Retinal pigment epithelial cell (primary cell): ENCODE measurements at regions not wholly inside any gene's neighbourhood (a gene's known extent, or its start where the extent isn't known, plus 50 kb on each side); places are given as distances from the start of the nearest gene placed in this dataset.

Source experiments
- DNase-seq: peaks from one replicate; pipeline ENCODE4 v3.0.0-alpha.2; 2010; ENCODE audit warnings: low read depth
- H3K4me3 ChIP-seq: 2 replicates; pipeline ENCODE4 v1.5.1; 2011; ENCODE audit warnings: mild to moderate bottlenecking, low read length, control low read depth, moderate library complexity
- TF ChIP-seq, protein P1 (sequence below): conservative IDR thresholded peaks from 2 replicates; pipeline ENCODE4 v1.5.1; 2011; ENCODE audit warnings: low read depth, low read length, control low read depth, inconsistent platforms

DNA sequence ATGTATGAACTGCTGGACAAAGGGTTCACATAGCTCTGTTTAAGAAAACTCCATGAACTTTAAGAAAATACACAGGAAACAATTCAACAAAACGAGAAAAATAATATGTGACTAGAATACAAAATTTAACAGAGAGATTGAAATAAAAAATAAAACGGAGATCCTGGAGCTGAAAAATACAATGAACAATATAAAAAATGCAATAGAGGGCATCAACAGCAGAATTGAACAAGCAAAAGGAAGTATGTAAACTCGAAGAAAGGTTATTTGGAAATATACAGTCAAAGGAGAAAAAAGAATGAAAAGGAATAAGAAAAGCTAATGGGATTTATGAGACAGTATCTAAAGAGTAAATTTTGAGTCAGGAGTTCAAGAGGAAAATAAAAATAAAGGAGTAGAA, 163.0 kb upstream of the DACH1 start:
- TF ChIP-seq, protein P1, sequence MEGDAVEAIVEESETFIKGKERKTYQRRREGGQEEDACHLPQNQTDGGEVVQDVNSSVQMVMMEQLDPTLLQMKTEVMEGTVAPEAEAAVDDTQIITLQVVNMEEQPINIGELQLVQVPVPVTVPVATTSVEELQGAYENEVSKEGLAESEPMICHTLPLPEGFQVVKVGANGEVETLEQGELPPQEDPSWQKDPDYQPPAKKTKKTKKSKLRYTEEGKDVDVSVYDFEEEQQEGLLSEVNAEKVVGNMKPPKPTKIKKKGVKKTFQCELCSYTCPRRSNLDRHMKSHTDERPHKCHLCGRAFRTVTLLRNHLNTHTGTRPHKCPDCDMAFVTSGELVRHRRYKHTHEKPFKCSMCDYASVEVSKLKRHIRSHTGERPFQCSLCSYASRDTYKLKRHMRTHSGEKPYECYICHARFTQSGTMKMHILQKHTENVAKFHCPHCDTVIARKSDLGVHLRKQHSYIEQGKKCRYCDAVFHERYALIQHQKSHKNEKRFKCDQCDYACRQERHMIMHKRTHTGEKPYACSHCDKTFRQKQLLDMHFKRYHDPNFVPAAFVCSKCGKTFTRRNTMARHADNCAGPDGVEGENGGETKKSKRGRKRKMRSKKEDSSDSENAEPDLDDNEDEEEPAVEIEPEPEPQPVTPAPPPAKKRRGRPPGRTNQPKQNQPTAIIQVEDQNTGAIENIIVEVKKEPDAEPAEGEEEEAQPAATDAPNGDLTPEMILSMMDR: no peak
- H3K4me3 ChIP-seq: no peak overlapping the region
- DNase-seq: no peak

DNA sequence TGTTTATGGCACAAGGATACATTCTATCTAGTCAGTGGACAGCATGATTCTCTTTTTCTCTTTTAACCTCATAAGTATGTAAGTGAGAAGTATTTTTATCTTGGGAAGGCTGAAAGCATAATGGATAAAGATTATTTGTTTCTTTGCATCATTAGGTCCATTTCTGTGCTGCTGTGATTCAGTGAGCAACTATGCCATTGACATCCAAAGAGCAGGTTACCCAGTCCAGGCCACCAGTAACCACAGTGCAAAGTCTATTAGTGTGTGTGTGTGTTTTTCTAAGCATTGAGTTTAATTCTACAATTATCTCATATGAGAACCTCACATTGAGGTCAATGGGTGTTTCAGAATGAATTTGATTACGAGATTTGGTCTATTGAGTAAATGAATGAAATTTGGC, 158.8 kb upstream of the DACH1 start:
- no peak overlapping the region for H3K4me3 ChIP-seq
- DNase-seq: peak; percentile 3
- TF ChIP-seq, protein P1: no peak

DNA sequence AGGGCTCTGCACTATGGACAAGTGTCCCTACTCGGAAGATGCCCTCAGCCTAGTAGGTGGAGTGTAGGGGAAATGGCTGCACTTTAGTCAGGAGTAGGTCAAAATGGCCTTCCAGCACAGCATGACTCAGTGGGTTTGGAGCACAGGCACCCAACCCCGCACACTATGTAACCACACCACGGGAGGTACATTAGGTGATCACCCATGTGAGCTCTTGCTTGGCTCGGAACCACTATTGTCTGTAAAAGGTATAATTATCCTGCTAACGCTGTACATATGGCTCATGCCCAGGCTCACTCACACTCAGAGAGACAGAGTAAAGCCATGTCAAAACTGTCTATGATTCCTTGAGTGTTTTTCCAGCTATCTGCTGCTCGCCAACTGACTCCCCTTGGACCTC, 156.9 kb upstream of the DACH1 start:
- TF ChIP-seq, protein P1: no peak
- no peak overlapping the region for H3K4me3 ChIP-seq
- no peak for DNase-seq

DNA sequence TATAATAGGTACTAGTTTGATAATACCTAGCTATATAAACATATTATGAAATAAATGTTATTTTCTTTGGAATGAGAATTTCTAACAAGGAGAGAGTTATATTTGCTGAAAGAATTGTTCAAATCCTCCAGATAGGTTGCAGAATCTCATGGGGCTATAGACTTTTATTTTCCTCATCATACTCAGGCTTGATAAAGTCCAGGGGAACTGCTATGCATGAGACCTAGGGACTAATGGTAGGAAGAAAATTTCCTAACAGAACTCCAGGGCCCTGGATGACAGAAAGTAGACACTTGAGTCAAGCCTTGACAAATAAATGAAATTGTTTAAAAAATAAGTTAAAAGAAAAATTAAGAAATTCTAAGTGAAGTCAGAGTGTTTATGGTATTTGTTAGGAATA, 138.5 kb upstream of the DACH1 start:
- no peak overlapping the region for H3K4me3 ChIP-seq
- TF ChIP-seq, protein P1: no peak
- no peak for DNase-seq

DNA sequence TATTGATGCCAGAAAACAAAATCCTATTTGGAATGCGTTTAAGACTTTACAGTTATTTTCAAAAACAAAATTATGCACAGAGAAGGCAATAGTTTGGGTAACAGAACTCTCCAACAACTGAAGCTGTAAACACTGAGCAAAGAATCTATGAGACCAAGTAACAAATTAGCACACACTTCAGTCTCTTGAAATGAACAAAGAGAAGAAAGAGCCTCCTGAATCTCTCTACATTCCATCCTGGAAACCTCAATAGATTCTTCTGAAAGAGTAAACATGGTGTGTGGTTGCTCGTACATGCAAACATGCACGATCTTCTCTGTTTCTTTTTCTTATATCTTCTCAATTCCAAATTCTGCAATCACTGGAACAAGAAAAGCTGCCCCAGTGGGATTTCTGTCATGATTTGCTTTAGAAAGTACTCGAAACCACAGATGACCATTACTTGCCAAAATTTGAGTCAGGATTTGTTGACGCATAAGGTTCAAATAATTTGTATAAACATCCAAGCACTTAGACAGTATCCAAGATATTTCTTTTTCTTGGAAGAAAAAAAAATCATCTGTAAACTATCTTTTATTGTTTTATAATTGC, 137.9 kb upstream of the DACH1 start:
- no peak overlapping the region for H3K4me3 ChIP-seq
- TF ChIP-seq, protein P1: no peak
- no peak for DNase-seq

DNA sequence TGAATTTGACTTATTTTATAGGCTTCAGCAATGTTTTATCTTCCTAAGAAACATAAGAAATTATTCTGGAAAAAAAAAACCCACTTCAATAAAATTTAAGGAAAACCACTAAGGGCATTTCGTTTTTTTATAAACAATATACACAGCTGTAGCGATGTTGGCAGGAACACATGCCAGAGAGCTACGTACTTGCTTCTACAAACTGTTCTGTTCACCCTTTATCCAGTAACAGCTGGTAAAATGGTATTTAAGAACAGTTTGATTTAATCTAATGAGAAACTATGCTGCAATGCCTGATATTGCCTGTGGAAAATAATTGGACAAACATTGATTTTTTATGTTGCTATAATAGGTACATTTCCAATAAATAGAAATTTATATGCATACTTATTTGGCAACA, 137.2 kb upstream of the DACH1 start:
- DNase-seq: no peak
- no peak overlapping the region for H3K4me3 ChIP-seq
- TF ChIP-seq, protein P1: no peak

DNA sequence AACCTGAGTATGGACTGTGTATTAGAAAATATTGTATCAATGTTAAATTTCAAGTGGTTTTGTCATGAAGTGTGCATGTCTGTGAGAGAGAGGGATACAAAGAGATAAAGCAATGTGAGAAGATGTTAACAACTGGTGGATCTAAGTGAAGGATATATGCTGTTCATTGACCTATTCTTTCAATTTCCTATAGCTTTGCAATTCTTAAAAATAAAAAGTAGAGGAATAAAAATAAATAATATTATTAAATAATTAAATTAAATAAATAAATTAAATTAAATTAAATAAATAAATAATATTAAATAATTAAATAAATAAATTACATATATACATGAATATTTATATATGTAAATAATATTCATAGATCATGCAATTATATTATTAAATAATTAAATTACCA, 131.2 kb upstream of the DACH1 start:
- no peak overlapping the region for H3K4me3 ChIP-seq
- DNase-seq: no peak
- TF ChIP-seq, protein P1: no peak
